HG03558 (cell line): ENCODE measurements at regions not wholly inside any gene's neighbourhood (a gene's known extent, or its start where the extent isn't known, plus 50 kb on each side); places are given as distances from the start of the nearest gene placed in this dataset.

ENCODE experiments used
- ATAC-seq: cut with Tn5 transposase; IDR thresholded peaks from one replicate; pipeline ENCODE4 v1.9.1; 2021; ENCODE audit warnings: moderate number of reproducible peaks; ENCODE audit not compliant: unreplicated experiment; ENCODE audit errors: extremely low read depth

GRCh38 chr1:185420588-185421081, 103.6 kb upstream of the IVNS1ABP start:
- ATAC-seq = no peak

GRCh38 chr1:185419718-185420117, 102.7 kb upstream of the IVNS1ABP start:
- ATAC-seq = no peak

- ATAC-seq = no peak
Measured at GRCh38 chr1:185418472-185418871, 101.4 kb upstream of the IVNS1ABP start.

GRCh38 chr1:185412385-185413087, 95.5 kb upstream of the IVNS1ABP start:
- ATAC-seq = no peak

GRCh38 chr1:185409763-185410528, 92.9 kb upstream of the IVNS1ABP start:
- no peak for ATAC-seq

GRCh38 chr1:185409345-185409744, 92.3 kb upstream of the IVNS1ABP start:
- ATAC-seq = no peak

- ATAC-seq = no peak
Measured at GRCh38 chr1:185408700-185409270, 91.7 kb upstream of the IVNS1ABP start.

GRCh38 chr1:185406691-185407009, 89.6 kb upstream of the IVNS1ABP start:
- ATAC-seq = no peak

- no peak for ATAC-seq
Measured at GRCh38 chr1:185406006-185406690, 89.1 kb upstream of the IVNS1ABP start.

- ATAC-seq = no peak
Measured at GRCh38 chr1:185404907-185405568, 88.0 kb upstream of the IVNS1ABP start.

GRCh38 chr1:185404291-185404690, 87.2 kb upstream of the IVNS1ABP start:
- ATAC-seq = no peak

- no peak for ATAC-seq
Measured at GRCh38 chr1:185402930-185403329, 85.9 kb upstream of the IVNS1ABP start.

GRCh38 chr1:185401019-185401418, 84.0 kb upstream of the IVNS1ABP start:
- no peak for ATAC-seq

GRCh38 chr1:185400052-185400451, 83.0 kb upstream of the IVNS1ABP start:
- ATAC-seq = no peak

GRCh38 chr1:185398599-185398998, 81.6 kb upstream of the IVNS1ABP start:
- no peak for ATAC-seq

- ATAC-seq = no peak
Measured at GRCh38 chr1:185398022-185398421, 81.0 kb upstream of the IVNS1ABP start.

GRCh38 chr1:185397183-185397582, 80.1 kb upstream of the IVNS1ABP start:
- ATAC-seq = no peak

GRCh38 chr1:185396126-185396525, 79.1 kb upstream of the IVNS1ABP start:
- ATAC-seq = no peak

- ATAC-seq = no peak
Measured at GRCh38 chr1:185393815-185394214, 76.8 kb upstream of the IVNS1ABP start.

- no peak for ATAC-seq
Measured at GRCh38 chr1:185393205-185393604, 76.2 kb upstream of the IVNS1ABP start.
